ENCODE measurements at regions not wholly inside any gene's neighbourhood (a gene's known extent, or its start where the extent isn't known, plus 50 kb on each side); places are given as distances from the start of the nearest gene placed in this dataset.
"Not testable (repeated sequence)": the region's sequence is repeated elsewhere in the genome, so short reads cannot be mapped to it uniquely, and the experiment has no call there.

- DNase-seq (ENCODE audit: extremely low spot score in 2 of 2): no peak
- intact Hi-C loops (cut with DNase I): no loop called here
- H3K27me3 ChIP-seq: no peaks in the 10 kb centered on the region
- no peaks in the 10 kb centered on the region for H3K9me3 ChIP-seq
- H3K4me3 ChIP-seq: no peak overlapping the region
- no peak overlapping the region for H3K27ac ChIP-seq
- no peaks in the 10 kb centered on the region for H3K36me3 ChIP-seq
- no peak for TF ChIP-seq POLR2A (IDR thresholded peaks at IDR 0.05)
- no peak for TF ChIP-seq POLR2AphosphoS5 (IDR thresholded peaks at IDR 0.05; ENCODE audit: insufficient read depth in 1 of 2, low read depth in 1 of 2)
- TF ChIP-seq CTCF (IDR thresholded peaks at IDR 0.05): no peak
- H3K4me1 ChIP-seq: no peaks in the 10 kb centered on the region
Observed at GRCh38 chr10:81655986-81656385, 219.0 kb upstream of the NRG3 start.

GRCh38 chr10:81662837-81663236 lies 212.2 kb upstream of the NRG3 start:
- H3K4me1 ChIP-seq: no peaks in the 10 kb centered on the region
- intact Hi-C loops (cut with DNase I): no loop called here
- TF ChIP-seq POLR2A (IDR thresholded peaks at IDR 0.05) (no peak), POLR2AphosphoS5 (IDR thresholded peaks at IDR 0.05; ENCODE audit: insufficient read depth in 1 of 2, low read depth in 1 of 2) (no peak), CTCF (IDR thresholded peaks at IDR 0.05) (no peak)
- DNase-seq (ENCODE audit: extremely low spot score in 2 of 2): no peak
- H3K27ac ChIP-seq: no peak overlapping the region
- no peak overlapping the region for H3K4me3 ChIP-seq
- no peaks in the 10 kb centered on the region for H3K9me3 ChIP-seq
- no peaks in the 10 kb centered on the region for H3K27me3 ChIP-seq
- H3K36me3 ChIP-seq: no peaks in the 10 kb centered on the region

- H3K27ac ChIP-seq; DNase-seq (ENCODE audit: extremely low spot score in 2 of 2); H3K36me3 ChIP-seq; H3K4me1 ChIP-seq; H3K9me3 ChIP-seq; H3K4me3 ChIP-seq; H3K27me3 ChIP-seq; intact Hi-C loops (cut with DNase I): not testable (repeated sequence)
Observed at GRCh38 chr10:81664800-81665199, 210.2 kb upstream of the NRG3 start.

- no peaks in the 10 kb centered on the region for H3K9me3 ChIP-seq
Observed at GRCh38 chr10:81674941-81675340, 200.1 kb upstream of the NRG3 start.

GRCh38 chr10:81679291-81679690 lies 195.7 kb upstream of the NRG3 start:
- H3K27ac ChIP-seq: no peak overlapping the region
- intact Hi-C loops (cut with DNase I): no loop called here
- H3K9me3 ChIP-seq: no peaks in the 10 kb centered on the region
- TF ChIP-seq CTCF (IDR thresholded peaks at IDR 0.05): no peak
- TF ChIP-seq POLR2A (IDR thresholded peaks at IDR 0.05): no peak
- no peak for TF ChIP-seq POLR2AphosphoS5 (IDR thresholded peaks at IDR 0.05; ENCODE audit: insufficient read depth in 1 of 2, low read depth in 1 of 2)
- no peaks in the 10 kb centered on the region for H3K4me1 ChIP-seq
- H3K27me3 ChIP-seq: no peaks in the 10 kb centered on the region
- no peak for DNase-seq (ENCODE audit: extremely low spot score in 2 of 2)
- H3K36me3 ChIP-seq: no peaks in the 10 kb centered on the region
- no peak overlapping the region for H3K4me3 ChIP-seq

More at GRCh38 chr10:81674941-81675340, 200.1 kb upstream of the NRG3 start:
- DNase-seq (ENCODE audit: extremely low spot score in 2 of 2): no peak
- no peaks in the 10 kb centered on the region for H3K36me3 ChIP-seq
- H3K27me3 ChIP-seq: no peaks in the 10 kb centered on the region
- intact Hi-C loops (cut with DNase I): no loop called here
- H3K4me1 ChIP-seq: no peaks in the 10 kb centered on the region
- H3K4me3 ChIP-seq: no peak overlapping the region
- H3K27ac ChIP-seq: no peak overlapping the region
- TF ChIP-seq POLR2AphosphoS5 (IDR thresholded peaks at IDR 0.05; ENCODE audit: insufficient read depth in 1 of 2, low read depth in 1 of 2): no peak
- no peak for TF ChIP-seq POLR2A (IDR thresholded peaks at IDR 0.05)
- TF ChIP-seq CTCF (IDR thresholded peaks at IDR 0.05): no peak

GRCh38 chr10:81680359-81680758 lies 194.6 kb upstream of the NRG3 start:
- no peaks in the 10 kb centered on the region for H3K4me1 ChIP-seq
- TF ChIP-seq CTCF (IDR thresholded peaks at IDR 0.05) (no peak), POLR2A (IDR thresholded peaks at IDR 0.05) (no peak), POLR2AphosphoS5 (IDR thresholded peaks at IDR 0.05; ENCODE audit: insufficient read depth in 1 of 2, low read depth in 1 of 2) (no peak)
- DNase-seq (ENCODE audit: extremely low spot score in 2 of 2): no peak
- no peaks in the 10 kb centered on the region for H3K36me3 ChIP-seq
- H3K4me3 ChIP-seq: no peak overlapping the region
- no peaks in the 10 kb centered on the region for H3K27me3 ChIP-seq
- intact Hi-C loops (cut with DNase I): no loop called here
- no peak overlapping the region for H3K27ac ChIP-seq
- H3K9me3 ChIP-seq: no peaks in the 10 kb centered on the region
